Stimulated activated CD8-positive, alpha-beta memory T cell treated with anti-CD3 and anti-CD28 coated beads, Interleukin-7, amount 100 ng/mL, for 4 hours (primary cell): ENCODE measurements at regions not wholly inside any gene's neighbourhood (a gene's known extent, or its start where the extent isn't known, plus 50 kb on each side); places are given as distances from the start of the nearest gene placed in this dataset.

Source experiments
- DNase-seq, 2 donors: peaks; one replicate each; pipeline ENCODE4 v3.0.0-alpha.2; 2020; ENCODE audit warnings: low read depth in 2 of 2

GRCh38 chr2:5332925-5333324 is 359.3 kb upstream of the SOX11 start:
- DNase-seq = no peak

GRCh38 chr2:5339473-5339872 is 352.7 kb upstream of the SOX11 start:
- no peak for DNase-seq

- DNase-seq = no peak
Measured at GRCh38 chr2:5343785-5344335, 348.3 kb upstream of the SOX11 start.

- DNase-seq = no peak
Measured at GRCh38 chr2:5352286-5352685, 339.9 kb upstream of the SOX11 start.

GRCh38 chr2:5353565-5353964 is 338.6 kb upstream of the SOX11 start:
- DNase-seq = no peak

GRCh38 chr2:5359397-5359796 is 332.8 kb upstream of the SOX11 start:
- no peak for DNase-seq

GRCh38 chr2:5360081-5360480 is 332.1 kb upstream of the SOX11 start:
- no peak for DNase-seq

GRCh38 chr2:5364361-5364760 is 327.8 kb upstream of the SOX11 start:
- DNase-seq = no peak

- DNase-seq = no peak
Measured at GRCh38 chr2:5365871-5366461, 326.2 kb upstream of the SOX11 start.

GRCh38 chr2:5367321-5367720 is 324.9 kb upstream of the SOX11 start:
- DNase-seq = no peak

- no peak for DNase-seq
Measured at GRCh38 chr2:5368263-5368662, 323.9 kb upstream of the SOX11 start.

GRCh38 chr2:5369510-5369909 is 322.7 kb upstream of the SOX11 start:
- no peak for DNase-seq

GRCh38 chr2:5370158-5370557 is 322.0 kb upstream of the SOX11 start:
- no peak for DNase-seq

- no peak for DNase-seq
Measured at GRCh38 chr2:5372141-5372540, 320.0 kb upstream of the SOX11 start.

- DNase-seq = no peak
Measured at GRCh38 chr2:5373200-5373599, 319.0 kb upstream of the SOX11 start.

GRCh38 chr2:5374762-5375161 is 317.4 kb upstream of the SOX11 start:
- DNase-seq = no peak

GRCh38 chr2:5377323-5377722 is 314.9 kb upstream of the SOX11 start:
- DNase-seq = no peak

- DNase-seq = no peak
Measured at GRCh38 chr2:5379811-5380210, 312.4 kb upstream of the SOX11 start.

- DNase-seq = no peak
Measured at GRCh38 chr2:5385596-5385995, 306.6 kb upstream of the SOX11 start.

- DNase-seq = no peak
Measured at GRCh38 chr2:5387406-5387805, 304.8 kb upstream of the SOX11 start.

GRCh38 chr2:5389740-5390139 is 302.4 kb upstream of the SOX11 start:
- no peak for DNase-seq

- no peak for DNase-seq
Measured at GRCh38 chr2:5391362-5391761, 300.8 kb upstream of the SOX11 start.

GRCh38 chr2:5392658-5393057 is 299.5 kb upstream of the SOX11 start:
- no peak for DNase-seq

GRCh38 chr2:5393474-5393873 is 298.7 kb upstream of the SOX11 start:
- DNase-seq = no peak
